ENCODE measurements at regions not wholly inside any gene's neighbourhood (a gene's known extent, or its start where the extent isn't known, plus 50 kb on each side); places are given as distances from the start of the nearest gene placed in this dataset.
"Not testable (repeated sequence)": the region's sequence is repeated elsewhere in the genome, so short reads cannot be mapped to it uniquely, and the experiment has no call there.

GRCh38 chr3:139140553-139140952 lies 95.9 kb upstream of the PRR23C start:
- Histone ChIP-seq H3K27ac (no peak overlapping the region), H3K4me3 (no peak overlapping the region), H2AFZ (no peak overlapping the region), H3K36me3 (ENCODE audit: low read depth) (no peaks in the 10 kb centered on the region), H3K9me3 (ENCODE audit: insufficient read depth, low read depth) (no peaks in the 10 kb centered on the region), H3K4me2 (no peak overlapping the region), H3K27me3 (ENCODE audit: insufficient read depth, low read depth) (no peaks in the 10 kb centered on the region), H4K20me1 (ENCODE audit: insufficient read depth) (no peaks in the 10 kb centered on the region), H3K4me1 (replicated peaks; ENCODE audit: insufficient read depth) (no peaks in the 10 kb centered on the region), H3K79me2 (ENCODE audit: low read depth) (no peaks in the 10 kb centered on the region), H3K9me2 (ENCODE audit: insufficient read depth) (no peaks in the 10 kb centered on the region), H3F3A (ENCODE audit: insufficient read depth, low read depth) (no peaks in the 10 kb centered on the region)
- no TSS peak for BruUV-seq (replicated peaks)
- intact Hi-C loops (cut with micrococcal nuclease; ENCODE audit: unreplicated experiment), result no loop called here
- TF ChIP-seq CTCF (conservative IDR thresholded peaks at IDR 0.05) (no peak), EZH2 (IDR thresholded peaks at IDR 0.05; ENCODE audit: low read depth) (no peak)
- ChIA-PET POLR2A (ENCODE audit: unreplicated experiment) (no interaction called here), CTCF (interaction anchor here (0.5 kb wide), 1 partner anchor 204 kb away, joined by 4 read pairs; no protein-coding TSS in a partner anchor)
- no peak for DNase-seq

- DNase-seq; H4K20me1 ChIP-seq (ENCODE audit: insufficient read depth); H3K27ac ChIP-seq; H2AFZ ChIP-seq; H3K27me3 ChIP-seq (ENCODE audit: insufficient read depth, low read depth); H3K79me2 ChIP-seq (ENCODE audit: low read depth); H3K9me3 ChIP-seq (ENCODE audit: insufficient read depth, low read depth); BruUV-seq (replicated peaks); CTCF ChIA-PET; H3K4me3 ChIP-seq; H3F3A ChIP-seq (ENCODE audit: insufficient read depth, low read depth); H3K4me2 ChIP-seq; H3K9me2 ChIP-seq (ENCODE audit: insufficient read depth); H3K4me1 ChIP-seq (replicated peaks; ENCODE audit: insufficient read depth); H3K36me3 ChIP-seq (ENCODE audit: low read depth); POLR2A ChIA-PET (ENCODE audit: unreplicated experiment); intact Hi-C loops (cut with micrococcal nuclease; ENCODE audit: unreplicated experiment): not testable (repeated sequence)
These were observed 101.3 kb upstream of the PRR23C start for GRCh38 chr3:139145980-139146379.

GRCh38 chr3:139151530-139151929 lies 106.8 kb upstream of the PRR23C start:
- H3K4me2 ChIP-seq, result no peak overlapping the region
- BruUV-seq (replicated peaks), result no TSS peak
- TF ChIP-seq EZH2 (IDR thresholded peaks at IDR 0.05; ENCODE audit: low read depth), result no peak
- no peak for TF ChIP-seq CTCF (conservative IDR thresholded peaks at IDR 0.05)

GRCh38 chr3:139153434-139153833 lies 108.7 kb upstream of the PRR23C start:
- intact Hi-C loops (cut with micrococcal nuclease; ENCODE audit: unreplicated experiment); H3K79me2 ChIP-seq (ENCODE audit: low read depth); H3K27ac ChIP-seq; CTCF ChIA-PET; H3K4me2 ChIP-seq; DNase-seq; H3K27me3 ChIP-seq (ENCODE audit: insufficient read depth, low read depth); BruUV-seq (replicated peaks); H3K9me2 ChIP-seq (ENCODE audit: insufficient read depth); H4K20me1 ChIP-seq (ENCODE audit: insufficient read depth); H2AFZ ChIP-seq; H3K4me3 ChIP-seq; H3K4me1 ChIP-seq (replicated peaks; ENCODE audit: insufficient read depth); H3F3A ChIP-seq (ENCODE audit: insufficient read depth, low read depth); H3K9me3 ChIP-seq (ENCODE audit: insufficient read depth, low read depth); H3K36me3 ChIP-seq (ENCODE audit: low read depth): not testable (repeated sequence)
- POLR2A ChIA-PET (ENCODE audit: unreplicated experiment), result interaction anchor here (0.6 kb wide), 2 partner anchors 8 to 165 kb away, joined by 3 to 4 read pairs; no protein-coding TSS in a partner anchor

More at GRCh38 chr3:139151530-139151929, 106.8 kb upstream of the PRR23C start:
- H2AFZ ChIP-seq, result no peak overlapping the region
- intact Hi-C loops (cut with micrococcal nuclease; ENCODE audit: unreplicated experiment), result no loop called here
- H3K27ac ChIP-seq, result no peak overlapping the region
- ChIA-PET POLR2A (ENCODE audit: unreplicated experiment) (no interaction called here), CTCF (no interaction called here)
- no peaks in the 10 kb centered on the region for H4K20me1 ChIP-seq (ENCODE audit: insufficient read depth)
- H3K9me2 ChIP-seq (ENCODE audit: insufficient read depth), result no peaks in the 10 kb centered on the region
- H3K36me3 ChIP-seq (ENCODE audit: low read depth), result no peaks in the 10 kb centered on the region
- H3K27me3 ChIP-seq (ENCODE audit: insufficient read depth, low read depth), result no peaks in the 10 kb centered on the region
- DNase-seq, result no peak
- H3F3A ChIP-seq (ENCODE audit: insufficient read depth, low read depth), result no peaks in the 10 kb centered on the region
- no peaks in the 10 kb centered on the region for H3K9me3 ChIP-seq (ENCODE audit: insufficient read depth, low read depth)
- H3K4me1 ChIP-seq (replicated peaks; ENCODE audit: insufficient read depth), result no peaks in the 10 kb centered on the region
- no peak overlapping the region for H3K4me3 ChIP-seq
- H3K79me2 ChIP-seq (ENCODE audit: low read depth), result no peaks in the 10 kb centered on the region

Measured in PC-9 (cell line).